WTC11 (cell line): ENCODE measurements at regions not wholly inside any gene's neighbourhood (a gene's known extent, or its start where the extent isn't known, plus 50 kb on each side); places are given as distances from the start of the nearest gene placed in this dataset.

Experiments used
- ATAC-seq: fragments of 200-7000 bp; cut with Tn5 transposase; 2 replicates; pipeline ENCODE4 v1.10.0; 2021; ENCODE audit warnings: mild to moderate bottlenecking, moderate library complexity
- CTCF ChIA-PET: fragments of 300-600 bp; sonication (Branson Sonifier 250); formaldehyde crosslinking; loops from one replicate; lab custom pipeline; 2021; ENCODE audit warnings: antibody characterized with exemption; lab: Charles Lee
- POLR2A ChIA-PET: fragments of 350-600 bp; sonication (Branson Sonifier 250); formaldehyde crosslinking; loops from one replicate; lab custom pipeline; 2021; ENCODE audit warnings: antibody characterized with exemption; lab: Charles Lee
- DNase-seq: peaks from one replicate; pipeline ENCODE4 v3.0.0; 2021; ENCODE audit warnings: low spot score
- H3K27ac Mint-ChIP-seq: 2 replicates; pipeline ENCODE4 v1.8.0; 2021; ENCODE audit warnings: mixed read lengths
- H3K27me3 Mint-ChIP-seq: 2 replicates; pipeline ENCODE4 v1.8.0; 2021; ENCODE audit warnings: low read depth, mild to moderate bottlenecking, moderate library complexity, mixed read lengths
- H3K36me3 Mint-ChIP-seq: 2 replicates; pipeline ENCODE4 v1.8.0; 2021; ENCODE audit warnings: mixed read lengths
- H3K4me1 Mint-ChIP-seq: 2 replicates; pipeline ENCODE4 v1.8.0; 2022; ENCODE audit warnings: mixed read lengths
- H3K4me3 Mint-ChIP-seq: 2 replicates; pipeline ENCODE4 v1.8.0; 2021; ENCODE audit warnings: mild to moderate bottlenecking, moderate library complexity, mixed read lengths
- H3K9me3 Mint-ChIP-seq: 2 replicates; pipeline ENCODE4 v1.8.0; 2021; ENCODE audit warnings: mixed read lengths
- AFF4 ChIP-seq: sonication (generic); formaldehyde crosslinking; IDR thresholded peaks from 2 replicates; pipeline ENCODE4 v1.8.1; 2023; ENCODE audit warnings: mild to moderate bottlenecking, missing genetic modification reagents, borderline replicate concordance
- ARID4B ChIP-seq: sonication (generic); formaldehyde crosslinking; IDR thresholded peaks from 2 replicates; pipeline ENCODE4 v1.8.0; 2023; ENCODE audit warnings: missing genetic modification reagents, mild to moderate bottlenecking, borderline replicate concordance
- CTCF ChIP-seq: fragments of 200-600 bp; IDR thresholded peaks from 2 replicates; pipeline ENCODE4 v1.8.0; 2022; ENCODE audit warnings: antibody characterized with exemption
- EMX1 ChIP-seq: fragments of 250-450 bp; sonication (Bioruptor Pico); IDR thresholded peaks from 2 replicates; pipeline ENCODE4 v1.8.0; 2021; ENCODE audit warnings: mild to moderate bottlenecking
- FOXJ3 ChIP-seq: sonication (generic); formaldehyde crosslinking; IDR thresholded peaks from 2 replicates; pipeline ENCODE4 v1.9.0; 2021; ENCODE audit warnings: missing genetic modification reagents, mild to moderate bottlenecking, borderline replicate concordance
- GTF2I ChIP-seq: fragments of 250-450 bp; sonication (Bioruptor Pico); conservative IDR thresholded peaks from 2 replicates; pipeline ENCODE4 v1.4.0; 2021; ENCODE audit warnings: mild to moderate bottlenecking
- PREB ChIP-seq: sonication (generic); formaldehyde crosslinking; IDR thresholded peaks from 2 replicates; pipeline ENCODE4 v1.8.1; 2022; ENCODE audit warnings: mild to moderate bottlenecking, missing genetic modification reagents, moderate library complexity, borderline replicate concordance
- TEAD1 ChIP-seq: sonication (generic); formaldehyde crosslinking; IDR thresholded peaks from 2 replicates; pipeline ENCODE4 v1.8.0; 2022; ENCODE audit warnings: mild to moderate bottlenecking, missing genetic modification reagents
- TEAD4 ChIP-seq: sonication (generic); formaldehyde crosslinking; IDR thresholded peaks from 2 replicates; pipeline ENCODE4 v1.8.0; 2022; ENCODE audit warnings: mild to moderate bottlenecking, missing genetic modification reagents
- ZBTB21 ChIP-seq: sonication (generic); formaldehyde crosslinking; IDR thresholded peaks from 2 replicates; pipeline ENCODE4 v1.8.1; 2023; ENCODE audit warnings: mild to moderate bottlenecking, missing genetic modification reagents, borderline replicate concordance
- ZBTB43 ChIP-seq: sonication (generic); formaldehyde crosslinking; IDR thresholded peaks from 2 replicates; pipeline ENCODE4 v1.8.1; 2023; ENCODE audit warnings: mild to moderate bottlenecking, missing genetic modification reagents
- ZNF232 ChIP-seq: sonication (generic); formaldehyde crosslinking; IDR thresholded peaks from 2 replicates; pipeline ENCODE4 v1.8.0; 2022; ENCODE audit warnings: mild to moderate bottlenecking, missing genetic modification reagents
- ZNF281 ChIP-seq: sonication (generic); formaldehyde crosslinking; IDR thresholded peaks from 2 replicates; pipeline ENCODE4 v1.8.0; 2023; ENCODE audit warnings: mild to moderate bottlenecking, missing genetic modification reagents
- ZNF425 ChIP-seq: fragments of 250-450 bp; sonication (Bioruptor Pico); conservative IDR thresholded peaks from 2 replicates; pipeline ENCODE4 v1.9.0; 2021; ENCODE audit warnings: mild to moderate bottlenecking

GRCh38 chr11:29119707-29120618, 896.9 kb downstream of the KCNA4 start:
- CTCF ChIA-PET, result no interaction called here
- Mint-ChIP-seq H3K9me3 (no peaks in the 10 kb centered on the region), H3K36me3 (no peaks in the 10 kb centered on the region), H3K27ac (no peak overlapping the region; the same call in 1 of the 2 replicates), H3K4me1 (0 out of 2 replicates have a peak, but pooled peaks cover 3% of the 10 kb centered on the region), H3K27me3 (no peaks in the 10 kb centered on the region; the same call in 1 of the 2 replicates), H3K4me3 (no peak overlapping the region)
- DNase-seq (no peak), ATAC-seq (no peak)
- POLR2A ChIA-PET, result interaction anchor here (0.6 kb wide), 1 partner anchor 1131 kb away, joined by 8 read pairs; no protein-coding TSS in a partner anchor
- TF ChIP-seq ZBTB43 (CRISPR knock-in tag) (no peak), GTF2I (CRISPR knock-in tag) (no peak), PREB (no peak), ZNF425 (CRISPR knock-in tag) (no peak), ZBTB21 (no peak), TEAD4 (CRISPR knock-in tag) (no peak)

GRCh38 chr11:29119116-29119515, 897.7 kb downstream of the KCNA4 start:
- H3K27me3 Mint-ChIP-seq, result no peaks in the 10 kb centered on the region; the same call in 1 of the 2 replicates
- DNase-seq (no peak), ATAC-seq (no peak)
- H3K27ac Mint-ChIP-seq, result no peak overlapping the region
- H3K36me3 Mint-ChIP-seq, result no peaks in the 10 kb centered on the region
- H3K9me3 Mint-ChIP-seq, result no peaks in the 10 kb centered on the region
- H3K4me1 Mint-ChIP-seq, result 0 out of 2 replicates have a peak, but pooled peaks cover 3% of the 10 kb centered on the region
- CTCF ChIA-PET, result no interaction called here
- POLR2A ChIA-PET, result no interaction called here
- no peak overlapping the region for H3K4me3 Mint-ChIP-seq
- TF ChIP-seq ARID4B (CRISPR knock-in tag) (no peak), CTCF (no peak), EMX1 (CRISPR knock-in tag) (no peak), AFF4 (CRISPR knock-in tag) (no peak), FOXJ3 (CRISPR knock-in tag) (no peak), TEAD1 (CRISPR knock-in tag) (no peak), ZNF232 (CRISPR knock-in tag) (no peak), ZNF281 (CRISPR knock-in tag) (no peak)
